GDM1 (cell line): ENCODE measurements at regions not wholly inside any gene's neighbourhood (a gene's known extent, or its start where the extent isn't known, plus 50 kb on each side); places are given as distances from the start of the nearest gene placed in this dataset.
"Not testable (repeated sequence)": the region's sequence is repeated elsewhere in the genome, so short reads cannot be mapped to it uniquely, and the experiment has no call there.

Experiments used
- DNase-seq: peaks from one replicate; lab custom pipeline; 2025; lab: John Stamatoyannopoulos, UW

DNA sequence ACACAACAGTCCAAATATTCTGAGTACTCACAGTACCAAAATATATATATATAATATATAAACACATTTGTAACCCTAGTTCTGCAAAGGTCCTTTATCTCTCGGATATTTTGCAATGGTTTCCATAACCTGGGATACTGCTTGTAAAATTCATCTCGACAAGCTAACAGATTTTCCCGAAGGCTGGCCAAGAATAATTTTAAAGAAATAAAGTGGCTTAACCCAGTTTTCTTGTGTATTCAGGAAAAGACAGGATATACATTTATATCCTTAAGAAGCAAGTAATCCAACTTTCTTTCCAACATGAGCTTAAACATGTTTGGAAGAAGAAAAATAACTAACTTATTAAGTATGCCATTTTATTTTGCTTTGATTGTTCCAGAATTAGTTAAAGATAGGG is 348.7 kb upstream of the RUNX1 start:
- no peak for DNase-seq

DNA sequence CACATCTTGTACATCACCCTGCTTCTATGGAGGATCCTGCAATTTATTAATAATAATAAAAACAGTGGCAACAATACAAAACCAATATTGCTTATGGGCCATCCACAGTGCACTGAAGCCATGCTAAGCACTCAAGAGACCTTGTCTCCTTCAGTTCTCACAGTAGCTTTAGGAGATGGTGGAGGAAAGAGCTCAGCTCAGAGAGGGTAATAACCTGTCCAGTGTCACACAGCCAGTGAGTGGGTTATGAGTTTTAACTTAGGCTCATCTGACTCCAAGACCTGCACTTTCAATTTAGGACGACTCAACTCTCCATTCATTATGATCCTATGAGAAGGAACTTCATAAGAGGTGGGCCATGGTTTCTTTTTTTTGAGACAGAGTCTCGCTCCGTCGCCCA is 347.6 kb upstream of the RUNX1 start:
- DNase-seq, result no peak

DNA sequence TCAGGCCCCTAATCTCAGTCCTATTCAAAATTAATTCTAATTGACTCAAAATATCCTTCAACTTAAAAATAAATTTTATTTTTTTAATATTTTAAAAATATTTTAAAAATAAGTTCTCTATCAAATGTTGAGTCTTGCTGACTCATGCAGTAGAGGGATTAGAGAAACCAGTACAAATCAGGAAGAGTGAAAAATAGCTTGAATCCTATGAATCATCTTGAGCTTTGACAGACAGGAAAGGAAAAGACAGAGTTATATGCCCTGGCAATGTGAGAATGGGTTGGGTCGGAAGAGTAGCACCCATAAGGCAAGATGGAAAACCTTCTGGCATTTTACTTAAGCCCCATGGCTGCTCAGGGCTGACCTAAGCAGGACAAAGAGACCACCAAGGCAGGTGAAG is 346.6 kb upstream of the RUNX1 start:
- DNase-seq, result peak; percentile 14

DNA sequence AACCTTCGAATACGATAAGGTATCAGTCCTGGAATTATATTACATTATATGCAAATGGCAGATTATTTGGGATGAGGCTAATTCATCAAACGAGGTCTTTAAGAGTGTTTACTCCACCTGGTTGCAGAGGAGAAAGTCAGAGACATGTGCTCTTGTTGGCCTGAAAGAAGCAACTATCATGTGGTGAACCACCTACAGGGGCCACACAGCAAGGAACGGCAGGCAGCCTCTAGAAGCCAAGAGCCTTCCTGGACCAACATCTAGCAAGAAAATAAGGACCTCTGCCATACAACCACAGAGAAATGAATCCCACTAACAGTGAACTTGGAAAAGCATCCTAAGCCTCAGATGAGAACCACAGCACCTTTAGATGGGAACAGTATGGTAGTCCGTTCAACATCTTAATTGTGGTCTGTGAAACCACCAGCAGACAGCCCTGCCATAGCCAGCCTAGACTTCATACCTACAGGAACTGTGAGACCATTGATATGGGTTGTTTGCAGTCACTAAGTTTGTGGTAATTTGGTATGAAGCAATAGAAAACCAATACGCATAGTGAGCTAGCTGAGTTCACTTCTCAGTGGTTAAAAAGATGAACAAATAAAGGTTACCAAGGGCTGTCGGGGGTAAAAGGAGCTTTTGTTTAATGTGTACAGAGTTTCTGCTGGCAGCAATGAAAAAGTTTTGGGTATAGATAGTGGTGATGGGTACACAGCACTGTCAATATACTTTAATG is 345.7 kb upstream of the RUNX1 start:
- no peak for DNase-seq

DNA sequence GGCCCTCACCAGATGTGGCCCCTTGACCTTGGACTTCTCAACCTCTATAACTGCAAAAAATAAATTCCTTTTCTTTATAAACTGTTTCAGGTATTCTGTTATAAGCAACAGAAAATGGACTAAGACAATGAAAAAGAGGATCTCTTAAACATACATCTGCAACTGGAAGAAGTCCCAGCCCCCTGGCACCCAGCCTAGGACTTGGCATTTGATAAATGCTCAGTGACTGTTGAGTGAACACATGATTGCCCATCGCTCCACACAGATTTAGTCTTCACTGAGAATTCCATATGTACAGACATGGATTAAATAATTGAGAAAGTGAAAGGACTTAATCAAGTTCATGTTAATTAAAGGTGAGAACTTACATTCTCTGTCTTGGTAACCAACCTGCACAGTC is 344.9 kb upstream of the RUNX1 start:
- DNase-seq, result no peak

DNA sequence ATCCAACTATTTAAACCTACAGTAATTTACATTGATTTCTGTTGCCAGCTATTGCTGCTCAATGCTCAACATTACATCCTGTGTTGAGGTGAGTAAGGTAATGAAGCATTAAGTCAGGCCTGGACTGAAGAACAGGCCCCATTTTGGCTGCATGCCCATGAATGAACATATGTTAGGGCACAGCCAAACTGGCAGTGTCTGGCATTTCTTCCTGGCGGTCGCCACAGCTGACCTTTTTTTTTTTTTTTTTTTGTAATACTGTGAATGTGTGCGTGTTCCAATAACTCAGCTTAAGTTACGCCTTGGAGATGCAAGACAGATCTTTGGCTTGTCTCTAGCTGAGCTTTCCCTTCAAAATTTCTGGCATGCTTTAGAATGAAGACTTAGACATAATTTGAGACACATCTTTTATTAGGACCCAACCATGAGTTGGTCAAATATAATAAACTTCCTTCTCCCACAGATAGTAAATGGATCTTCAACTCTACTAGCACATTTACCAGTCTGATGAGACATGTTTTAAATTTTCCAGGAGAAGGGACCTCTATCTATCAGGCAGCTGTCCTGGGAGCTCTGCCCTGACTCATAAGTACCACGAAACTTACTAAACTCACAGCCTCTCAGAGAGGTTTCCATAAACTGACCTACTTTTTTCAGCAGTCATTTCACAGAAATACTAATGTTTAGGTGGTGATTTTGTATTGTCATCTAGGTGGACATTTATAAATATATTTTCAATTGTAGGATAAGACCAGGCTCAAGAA is 341.1 kb upstream of the RUNX1 start:
- no peak for DNase-seq

DNA sequence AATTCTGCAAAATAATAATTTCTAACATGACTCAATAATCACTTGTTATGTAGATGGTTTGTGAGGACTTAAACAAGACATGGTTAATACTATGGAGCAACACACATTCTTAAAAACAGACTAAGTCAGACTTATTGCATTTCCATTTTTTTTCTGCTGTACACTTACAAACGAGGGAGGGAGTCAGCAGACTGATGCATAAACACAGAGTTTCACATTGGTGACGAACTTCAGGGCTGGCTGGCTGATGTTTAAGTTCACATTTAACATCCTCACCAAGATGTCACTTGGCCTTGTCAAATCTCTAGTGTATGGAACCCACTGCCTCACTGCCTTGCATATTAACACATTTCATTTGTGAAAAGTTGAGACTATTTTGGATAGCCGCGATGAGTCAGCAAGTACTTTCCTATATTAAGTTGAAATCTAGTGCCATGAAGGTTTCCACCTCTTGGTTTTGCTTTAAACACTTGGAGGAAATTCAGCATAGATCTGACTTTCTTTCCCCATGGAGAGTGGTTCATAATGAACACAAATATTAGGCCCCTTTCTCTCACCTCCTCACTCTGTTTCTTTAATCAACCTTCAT is 337.5 kb upstream of the RUNX1 start:
- no peak for DNase-seq

DNA sequence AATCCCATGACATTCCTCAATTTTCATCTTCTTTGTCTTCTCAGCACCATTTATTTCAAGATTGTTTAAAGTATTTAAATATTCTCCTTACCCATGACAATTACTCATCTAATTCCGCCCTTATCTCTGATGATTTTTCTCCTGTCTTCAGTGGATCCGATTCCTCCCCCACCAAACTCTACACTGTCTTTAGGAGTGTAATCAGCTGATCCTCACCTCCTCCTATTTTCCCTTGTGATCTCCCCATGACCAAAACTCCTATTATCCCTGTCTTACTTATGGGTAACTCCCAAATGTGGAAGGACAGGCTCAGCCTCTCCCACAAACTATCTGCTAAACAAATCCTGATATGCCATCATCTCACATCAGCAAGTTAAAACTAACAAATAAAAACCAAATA is 335.3 kb upstream of the RUNX1 start:
- no peak for DNase-seq

DNA sequence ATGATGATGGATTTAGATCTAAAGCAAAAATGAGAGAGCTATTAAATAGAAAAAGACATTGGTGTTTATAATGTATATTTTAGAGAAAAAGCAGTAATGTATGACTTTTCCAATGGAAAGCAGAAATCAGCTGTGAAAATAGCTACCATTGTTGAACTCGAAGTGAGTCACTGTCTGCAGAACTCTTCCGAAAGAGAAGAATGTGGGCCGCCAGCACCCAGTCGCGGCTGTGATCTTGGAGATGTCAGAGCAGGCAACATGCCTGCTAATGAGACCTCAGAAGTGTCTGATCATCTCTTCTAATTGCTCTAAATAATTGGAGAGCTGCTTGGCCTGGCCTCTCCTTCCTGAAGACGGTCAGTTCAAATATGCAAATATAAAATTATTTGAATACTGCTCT is 333.6 kb upstream of the RUNX1 start:
- no peak for DNase-seq

DNA sequence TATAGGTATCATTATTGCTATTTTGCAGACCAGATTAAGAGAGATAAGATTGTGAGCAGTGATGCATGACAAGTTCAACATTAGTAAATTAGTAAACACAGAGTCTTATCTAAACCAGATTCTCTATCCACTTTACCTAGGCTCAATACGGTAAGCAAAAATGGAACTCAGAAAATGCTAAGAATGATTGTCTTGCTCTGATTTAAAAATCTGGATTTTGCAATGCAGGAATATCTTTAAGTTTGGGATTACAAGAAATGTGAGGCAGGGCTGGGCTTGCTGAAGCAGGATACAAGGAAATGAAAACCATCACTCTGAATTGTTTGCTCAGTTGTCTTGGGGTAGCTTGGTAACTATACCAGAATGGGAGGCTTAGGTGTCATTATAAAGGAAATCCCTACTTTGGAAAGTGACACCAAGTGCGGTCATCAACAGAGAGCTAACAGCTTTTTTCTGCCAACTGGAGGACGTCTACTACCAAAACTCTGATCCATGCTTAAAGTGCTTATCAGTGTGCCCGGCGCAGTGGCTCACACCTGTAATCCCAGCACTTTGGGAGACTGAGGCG is 332.7 kb upstream of the RUNX1 start:
- DNase-seq, result no peak

DNA sequence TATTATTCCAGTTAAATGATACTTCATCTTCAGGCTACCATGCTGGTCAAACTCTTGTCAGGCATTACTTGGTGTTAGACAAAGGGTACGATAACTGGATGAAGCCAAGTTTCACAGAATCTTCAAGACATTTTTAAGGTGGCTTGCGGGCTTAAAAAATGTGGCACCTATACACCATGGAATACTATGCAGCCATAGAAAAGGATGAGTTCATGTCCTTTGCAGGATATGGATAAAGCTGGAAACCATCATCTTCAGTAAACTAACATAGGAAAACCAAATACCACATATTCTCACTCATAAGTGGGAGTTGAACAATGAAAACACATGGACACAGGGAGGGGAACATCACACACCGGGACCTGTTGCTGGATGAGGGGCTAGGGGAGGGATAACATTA is 331.2 kb upstream of the RUNX1 start:
- DNase-seq, result not testable (repeated sequence)

DNA sequence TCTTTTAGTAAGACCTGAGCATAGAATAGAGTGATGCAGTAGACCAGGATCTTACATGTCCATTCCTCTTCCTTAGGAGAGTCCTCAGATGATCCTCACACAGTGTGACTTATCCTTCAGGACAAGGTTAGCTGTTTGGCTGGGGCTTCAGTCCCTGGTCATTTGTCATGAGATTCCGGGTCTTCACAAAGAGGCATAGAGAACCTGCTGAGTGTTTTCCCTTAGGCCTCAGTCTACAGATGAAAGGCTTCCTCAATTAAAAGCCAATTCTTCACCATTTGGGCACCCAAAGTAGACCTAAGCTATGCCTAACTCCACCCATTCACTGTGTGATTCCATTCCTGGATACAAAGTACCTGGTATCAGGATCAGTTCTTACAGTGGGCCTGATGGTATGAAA is 329.8 kb upstream of the RUNX1 start:
- no peak for DNase-seq

DNA sequence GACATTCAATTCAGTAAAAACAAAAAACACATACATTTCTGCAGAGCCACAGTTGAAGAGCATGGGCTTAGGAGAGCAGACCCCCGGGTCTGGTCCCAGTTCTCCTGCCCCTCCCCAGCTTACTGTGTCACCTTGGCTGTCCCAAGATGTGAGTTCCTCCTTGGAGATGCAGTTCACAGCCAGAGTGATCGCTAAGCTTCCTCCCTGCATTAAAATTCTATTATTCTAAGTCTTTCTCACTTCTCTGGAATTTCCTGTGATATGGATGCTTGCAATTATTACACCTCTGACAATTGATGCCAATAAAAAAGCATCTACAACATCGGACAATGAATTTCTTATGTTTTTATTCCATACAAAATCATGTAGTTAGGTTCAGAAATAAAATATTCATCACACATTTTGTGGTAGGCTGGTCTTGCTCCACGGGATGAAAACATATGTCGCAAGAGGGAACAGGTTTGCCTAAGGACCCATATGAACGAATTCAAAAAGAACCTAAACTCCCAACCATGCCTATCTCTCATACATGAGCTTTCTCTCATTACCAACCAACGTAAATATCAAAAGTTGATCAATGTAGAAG is 328.5 kb upstream of the RUNX1 start:
- no peak for DNase-seq

DNA sequence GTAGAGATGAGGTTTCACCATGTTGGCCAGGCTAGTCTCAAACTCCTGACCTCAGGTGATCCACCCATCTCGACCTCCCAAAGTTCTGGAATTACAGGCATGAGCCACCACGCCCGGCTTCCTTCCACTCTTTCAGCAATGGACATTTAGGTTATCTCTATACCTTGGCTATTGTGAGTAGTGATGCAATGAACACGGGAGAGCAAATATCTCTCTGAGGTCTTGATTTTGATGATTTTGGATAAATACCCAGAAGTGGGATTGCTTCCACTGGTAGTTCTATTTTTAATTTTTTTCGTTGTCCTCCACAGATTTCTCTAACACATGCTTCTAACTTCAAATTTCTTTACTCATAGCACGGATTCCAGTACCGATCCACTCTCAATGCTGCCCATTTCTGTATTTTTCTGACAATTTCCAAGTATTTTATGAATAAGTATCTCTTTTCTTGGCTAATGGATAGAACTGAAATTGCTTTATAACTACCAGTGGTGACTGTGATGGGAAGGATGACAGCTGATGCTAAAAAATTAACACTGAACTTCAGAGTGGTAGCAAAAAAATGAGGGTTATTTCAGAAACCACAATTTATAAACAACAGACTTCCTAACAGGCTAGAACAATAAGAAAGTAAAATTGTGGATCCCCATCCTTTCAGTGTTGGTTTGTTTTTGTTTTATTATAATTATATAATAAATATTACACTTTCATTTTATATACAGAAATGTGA is 327.5 kb upstream of the RUNX1 start:
- DNase-seq, result no peak

DNA sequence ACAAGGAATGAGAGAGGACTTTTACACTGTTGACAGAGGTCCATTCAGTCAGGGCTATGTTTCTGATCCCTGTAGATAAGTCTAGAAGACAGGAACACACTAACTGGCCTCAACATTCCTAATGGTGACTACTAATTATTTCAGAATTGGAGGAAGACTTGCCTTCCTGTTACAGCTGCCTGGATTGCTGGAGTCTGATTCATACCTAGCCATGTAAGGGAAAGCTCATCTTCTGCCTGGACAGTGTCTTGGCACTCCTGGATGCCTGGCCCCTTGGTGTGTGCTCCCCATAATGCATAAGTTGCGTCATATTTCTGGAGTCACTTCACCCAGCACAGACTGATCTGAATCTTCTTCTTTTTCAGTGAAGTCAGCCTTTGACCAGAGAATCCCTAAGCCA is 326.0 kb upstream of the RUNX1 start:
- DNase-seq, result no peak

DNA sequence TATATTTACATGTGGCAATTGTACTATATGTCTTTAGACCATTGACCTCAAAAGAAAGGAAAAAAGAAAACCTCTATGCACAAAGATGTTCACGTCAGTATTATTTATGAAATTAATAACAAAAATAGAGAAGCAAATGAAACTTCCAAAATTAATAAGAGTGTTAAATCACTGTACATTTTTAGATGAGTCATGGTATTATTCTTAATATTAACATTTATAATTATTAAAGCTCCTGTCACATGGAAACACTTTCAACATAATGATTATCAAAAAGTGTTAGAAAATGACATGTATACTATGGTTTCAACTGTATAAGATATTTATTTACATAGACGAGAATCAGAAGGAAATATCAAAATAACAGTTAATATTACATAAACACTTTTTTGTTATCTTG is 324.9 kb upstream of the RUNX1 start:
- no peak for DNase-seq

DNA sequence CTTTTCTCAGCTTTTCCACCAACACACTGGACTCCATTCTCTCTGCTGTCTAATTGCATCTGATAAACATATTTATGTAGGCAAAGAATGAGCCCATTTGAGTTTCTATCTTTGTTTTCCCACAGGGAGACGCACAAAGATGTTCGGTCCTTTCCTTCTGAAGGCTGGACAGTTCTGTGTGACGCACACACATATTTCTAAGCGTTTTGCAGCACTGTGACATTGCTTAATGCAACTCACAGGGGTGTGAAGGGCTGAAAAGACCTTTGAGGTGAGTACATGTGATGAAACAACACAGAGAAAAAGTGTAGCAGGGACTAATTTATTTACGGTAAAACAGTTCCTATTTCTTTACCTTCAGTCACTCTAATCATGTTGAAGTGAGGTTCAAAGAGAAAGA is 323.1 kb upstream of the RUNX1 start:
- no peak for DNase-seq

DNA sequence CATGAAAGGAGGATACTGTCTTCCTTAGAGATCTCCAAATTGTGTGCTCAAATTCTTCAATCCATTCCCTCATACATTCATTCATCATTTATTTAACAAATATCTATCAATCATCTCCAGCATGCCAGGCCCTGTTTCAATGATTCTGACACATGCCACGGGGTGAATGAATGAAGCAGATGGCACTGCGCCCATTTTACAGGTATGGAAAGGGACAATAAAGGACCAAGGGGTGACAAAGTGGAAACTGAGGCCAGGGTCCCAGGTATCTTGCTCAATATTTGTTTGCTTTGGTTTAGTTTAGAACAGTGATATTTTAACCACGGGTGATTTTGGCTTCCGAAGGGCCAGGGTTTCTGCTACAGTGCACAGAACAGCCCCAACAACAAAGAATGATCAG is 321.6 kb upstream of the RUNX1 start:
- DNase-seq, result no peak

DNA sequence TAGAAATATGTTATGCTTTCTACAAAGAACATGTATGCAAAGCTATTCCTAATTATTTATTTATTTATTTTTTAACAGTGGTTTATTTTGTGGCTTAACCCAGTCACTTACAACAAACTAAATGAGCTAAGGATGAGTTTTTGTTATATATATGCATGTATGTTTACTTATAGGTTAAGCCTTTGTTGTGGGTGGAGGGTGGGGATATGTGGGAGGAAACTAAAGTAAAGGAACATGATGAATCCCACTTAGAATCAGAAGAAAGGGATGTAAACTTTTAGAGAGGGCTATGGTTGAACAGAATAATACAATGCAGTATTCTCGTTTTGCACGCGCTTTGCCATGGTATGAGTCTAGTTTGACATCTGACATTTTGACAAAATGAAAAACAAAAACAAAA is 321.0 kb upstream of the RUNX1 start:
- no peak for DNase-seq

DNA sequence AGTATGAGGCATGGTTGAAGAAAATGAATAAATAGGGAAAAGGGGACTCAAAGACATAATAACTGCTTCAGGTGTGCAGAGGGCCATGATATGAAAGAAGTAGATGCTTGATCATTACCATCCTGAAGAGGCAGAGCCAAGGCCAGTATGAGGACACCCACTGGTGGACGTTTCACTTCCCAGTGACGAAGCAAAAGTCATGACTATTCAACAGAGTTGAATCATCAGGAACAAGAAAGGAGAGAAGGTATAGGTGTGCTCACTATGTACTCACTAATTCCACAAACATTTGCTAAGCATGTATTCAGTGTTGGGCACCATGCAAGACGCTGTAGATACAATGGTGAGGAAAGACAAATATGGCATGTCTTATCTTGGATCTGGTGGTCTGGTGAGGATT is 319.2 kb upstream of the RUNX1 start:
- DNase-seq, result no peak

DNA sequence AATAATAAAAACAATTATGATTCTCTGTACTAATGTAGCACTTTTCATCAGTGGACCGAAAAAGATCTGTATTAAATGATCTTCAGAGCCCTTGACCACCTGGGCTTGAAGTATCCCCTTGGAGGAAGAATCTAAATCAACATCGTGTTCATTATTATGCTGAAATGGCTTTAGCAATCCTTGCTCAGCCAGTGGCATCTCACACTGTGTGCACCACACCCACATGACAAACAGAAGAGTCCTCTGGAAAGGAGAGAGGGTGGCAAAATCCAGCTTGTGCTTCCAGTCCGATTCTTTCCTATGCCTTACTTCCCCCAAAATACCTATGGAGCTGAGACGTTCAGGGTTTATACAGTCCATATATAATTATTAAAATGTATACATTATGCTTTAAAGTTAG is 318.5 kb upstream of the RUNX1 start:
- no peak for DNase-seq
